Neural cell (in vitro differentiated cells): ENCODE measurements at regions not wholly inside any gene's neighbourhood (a gene's known extent, or its start where the extent isn't known, plus 50 kb on each side); places are given as distances from the start of the nearest gene placed in this dataset.

Experiments used
- H2AFZ ChIP-seq: fragments of 200-600, 300-800 bp; sonication (generic), shearing (Covaris generic); 2 replicates; pipeline ENCODE4 v1.6.0; 2014; ENCODE audit warnings: low read depth, mild to moderate bottlenecking, antibody characterized with exemption, low read length, moderate library complexity
- H3F3A ChIP-seq: fragments of 200-600 bp; shearing (Covaris generic); 2 replicates; pipeline ENCODE4 v1.6.1; 2016; ENCODE audit warnings: mild to moderate bottlenecking, moderate library complexity, mixed read lengths, antibody characterized with exemption, low read length; ENCODE audit not compliant: insufficient read depth, poor library complexity, severe bottlenecking
- H3K27ac ChIP-seq: fragments of 200-600, 300-800 bp; sonication (generic), shearing (Covaris generic); 2 replicates; pipeline ENCODE4 v1.5.1; 2014; ENCODE audit warnings: mild to moderate bottlenecking, low read length, moderate library complexity
- H3K27me3 ChIP-seq: fragments of 300-800, 200-600 bp; sonication (generic), shearing (Covaris generic); 2 replicates; pipeline ENCODE4 v1.6.0; 2014; ENCODE audit warnings: mild to moderate bottlenecking, low read depth, low read length, moderate library complexity; ENCODE audit not compliant: insufficient read depth
- H3K36me3 ChIP-seq: fragments of 300-800, 200-600 bp; sonication (generic), shearing (Covaris generic); 2 replicates; pipeline ENCODE4 v1.5.1; 2014; ENCODE audit warnings: mild to moderate bottlenecking, antibody characterized with exemption, low read length, moderate library complexity; ENCODE audit not compliant: insufficient read depth
- H3K4me2 ChIP-seq: fragments of 300-800, 200-600 bp; sonication (generic), shearing (Covaris generic); 2 replicates; pipeline ENCODE4 v1.6.0; 2014; ENCODE audit warnings: mild to moderate bottlenecking, low read length
- H3K4me3 ChIP-seq: fragments of 300-800, 200-600 bp; sonication (generic), shearing (Covaris generic); 2 replicates; pipeline ENCODE4 v1.5.1; 2014; ENCODE audit warnings: mild to moderate bottlenecking, low read length, moderate library complexity
- H3K79me2 ChIP-seq: fragments of 200-600 bp; shearing (Covaris generic); replicated peaks from 2 replicates; pipeline ENCODE4 v1.6.0; 2014; ENCODE audit warnings: mild to moderate bottlenecking, low read length, moderate library complexity; ENCODE audit not compliant: insufficient read depth
- H3K9ac ChIP-seq: fragments of 300-800, 200-600 bp; sonication (generic), shearing (Covaris generic); 2 replicates; pipeline ENCODE4 v1.6.1; 2016; ENCODE audit warnings: mild to moderate bottlenecking, low read length, mixed read lengths
- H3K9me2 ChIP-seq: fragments of 200-600 bp; shearing (Covaris generic); 2 replicates; pipeline ENCODE4 v1.6.1; 2016; ENCODE audit warnings: mild to moderate bottlenecking, low read length, mixed read lengths; ENCODE audit not compliant: insufficient read depth
- H3K9me3 ChIP-seq: fragments of 200-600, 300-800 bp; sonication (generic), shearing (Covaris generic); 2 replicates; pipeline ENCODE4 v1.6.1; 2016; ENCODE audit warnings: mild to moderate bottlenecking, mixed run types, low read length, moderate library complexity, mixed read lengths
- H4K20me1 ChIP-seq: fragments of 200-600 bp; shearing (Covaris generic); 2 replicates; pipeline ENCODE4 v1.6.1; 2016; ENCODE audit warnings: mild to moderate bottlenecking, mixed run types; ENCODE audit not compliant: insufficient read depth
- EP300 ChIP-seq: fragments of 450-650 bp; conservative IDR thresholded peaks from 2 replicates; pipeline ENCODE4 v1.6.1; 2014; ENCODE audit warnings: antibody characterized with exemption, mild to moderate bottlenecking, moderate library complexity; ENCODE audit not compliant: poor library complexity, severe bottlenecking
- EZH2 ChIP-seq: fragments of 200-600, 300-800 bp; shearing (Covaris generic), sonication (generic); IDR thresholded peaks from 2 replicates; pipeline ENCODE4 v1.6.1; 2014; ENCODE audit warnings: antibody characterized with exemption, low read length, borderline replicate concordance, mild to moderate bottlenecking; ENCODE audit not compliant: insufficient read depth, poor library complexity, severe bottlenecking
- MXI1 ChIP-seq: fragments of 450-650 bp; conservative IDR thresholded peaks from 2 replicates; pipeline ENCODE4 v1.6.1; 2014; ENCODE audit warnings: antibody characterized with exemption, mild to moderate bottlenecking; ENCODE audit not compliant: poor library complexity, severe bottlenecking
- POLR2AphosphoS5 ChIP-seq: IDR thresholded peaks from 2 replicates; pipeline ENCODE4 v1.6.1; 2012
- RAD21 ChIP-seq: fragments of 450-650 bp; conservative IDR thresholded peaks from 2 replicates; pipeline ENCODE4 v1.6.1; 2014; ENCODE audit warnings: antibody characterized with exemption, mild to moderate bottlenecking, moderate library complexity
- SMC3 ChIP-seq: fragments of 450-650 bp; conservative IDR thresholded peaks from 2 replicates; pipeline ENCODE4 v1.6.1; 2014; ENCODE audit warnings: antibody characterized with exemption, mild to moderate bottlenecking, moderate library complexity; ENCODE audit not compliant: poor library complexity
- TAF1 ChIP-seq: IDR thresholded peaks from 2 replicates; pipeline ENCODE4 v1.6.1; 2012; ENCODE audit warnings: low read depth
- TF ChIP-seq, protein P1 (sequence below): fragments of 450-650 bp; IDR thresholded peaks from 2 replicates; pipeline ENCODE4 v1.5.1; 2014; ENCODE audit warnings: antibody characterized with exemption, mild to moderate bottlenecking, moderate library complexity; ENCODE audit not compliant: poor library complexity, severe bottlenecking
- TF ChIP-seq, protein P2 (sequence below): IDR thresholded peaks from 2 replicates; pipeline ENCODE4 v1.6.1; 2012; ENCODE audit warnings: borderline replicate concordance

DNA sequence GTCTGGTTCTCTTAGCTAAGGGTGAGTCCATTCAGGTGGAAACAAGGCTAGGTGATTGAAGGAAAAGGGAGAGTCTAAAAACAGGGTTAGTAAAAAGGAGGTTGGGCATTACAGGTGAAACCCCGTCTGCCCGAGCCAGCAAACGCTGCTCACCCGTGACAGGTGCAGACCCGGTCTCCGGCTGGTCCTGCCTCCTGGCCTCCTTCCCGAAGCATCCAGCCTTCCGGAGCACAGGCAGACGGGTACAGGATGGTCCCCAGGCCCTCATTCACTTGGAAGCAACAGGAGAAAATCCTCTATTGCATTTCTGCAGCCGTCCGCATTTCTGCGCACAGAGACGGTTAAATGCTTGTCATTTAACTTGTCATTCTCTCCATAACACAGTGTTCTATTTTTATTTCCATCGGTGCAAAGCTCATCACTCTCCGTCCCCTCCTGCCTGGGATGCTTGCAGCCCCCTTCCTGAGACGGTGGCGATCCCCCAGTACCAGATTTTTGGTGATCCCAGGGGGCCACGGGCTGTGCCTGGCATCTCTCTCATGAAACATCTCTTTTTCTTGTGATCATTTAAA is 90.8 kb upstream of the PPP2R3B start:
- H4K20me1 ChIP-seq, result no peaks in the 10 kb centered on the region
- no peaks in the 10 kb centered on the region for H3F3A ChIP-seq
- H3K4me2 ChIP-seq, result no peak overlapping the region
- TF ChIP-seq RAD21 (peak; percentile 13), POLR2AphosphoS5 (peak; percentile 52), EP300 (peak; percentile 71), TAF1 (no peak), MXI1 (no peak)
- TF ChIP-seq, protein P1, sequence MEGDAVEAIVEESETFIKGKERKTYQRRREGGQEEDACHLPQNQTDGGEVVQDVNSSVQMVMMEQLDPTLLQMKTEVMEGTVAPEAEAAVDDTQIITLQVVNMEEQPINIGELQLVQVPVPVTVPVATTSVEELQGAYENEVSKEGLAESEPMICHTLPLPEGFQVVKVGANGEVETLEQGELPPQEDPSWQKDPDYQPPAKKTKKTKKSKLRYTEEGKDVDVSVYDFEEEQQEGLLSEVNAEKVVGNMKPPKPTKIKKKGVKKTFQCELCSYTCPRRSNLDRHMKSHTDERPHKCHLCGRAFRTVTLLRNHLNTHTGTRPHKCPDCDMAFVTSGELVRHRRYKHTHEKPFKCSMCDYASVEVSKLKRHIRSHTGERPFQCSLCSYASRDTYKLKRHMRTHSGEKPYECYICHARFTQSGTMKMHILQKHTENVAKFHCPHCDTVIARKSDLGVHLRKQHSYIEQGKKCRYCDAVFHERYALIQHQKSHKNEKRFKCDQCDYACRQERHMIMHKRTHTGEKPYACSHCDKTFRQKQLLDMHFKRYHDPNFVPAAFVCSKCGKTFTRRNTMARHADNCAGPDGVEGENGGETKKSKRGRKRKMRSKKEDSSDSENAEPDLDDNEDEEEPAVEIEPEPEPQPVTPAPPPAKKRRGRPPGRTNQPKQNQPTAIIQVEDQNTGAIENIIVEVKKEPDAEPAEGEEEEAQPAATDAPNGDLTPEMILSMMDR, result no peak
- no peaks in the 10 kb centered on the region for H3K36me3 ChIP-seq
- H3K79me2 ChIP-seq, result no peaks in the 10 kb centered on the region
- H3K9ac ChIP-seq, result peak overlapping the region; percentile 33
- H2AFZ ChIP-seq, result no peak overlapping the region
- H3K9me3 ChIP-seq, result no peaks in the 10 kb centered on the region
- peak overlapping the region; percentile 35 for H3K4me3 ChIP-seq
- H3K9me2 ChIP-seq, result no peaks in the 10 kb centered on the region
- no peaks in the 10 kb centered on the region for H3K27me3 ChIP-seq
- H3K27ac ChIP-seq, result peak overlapping the region; percentile 82

DNA sequence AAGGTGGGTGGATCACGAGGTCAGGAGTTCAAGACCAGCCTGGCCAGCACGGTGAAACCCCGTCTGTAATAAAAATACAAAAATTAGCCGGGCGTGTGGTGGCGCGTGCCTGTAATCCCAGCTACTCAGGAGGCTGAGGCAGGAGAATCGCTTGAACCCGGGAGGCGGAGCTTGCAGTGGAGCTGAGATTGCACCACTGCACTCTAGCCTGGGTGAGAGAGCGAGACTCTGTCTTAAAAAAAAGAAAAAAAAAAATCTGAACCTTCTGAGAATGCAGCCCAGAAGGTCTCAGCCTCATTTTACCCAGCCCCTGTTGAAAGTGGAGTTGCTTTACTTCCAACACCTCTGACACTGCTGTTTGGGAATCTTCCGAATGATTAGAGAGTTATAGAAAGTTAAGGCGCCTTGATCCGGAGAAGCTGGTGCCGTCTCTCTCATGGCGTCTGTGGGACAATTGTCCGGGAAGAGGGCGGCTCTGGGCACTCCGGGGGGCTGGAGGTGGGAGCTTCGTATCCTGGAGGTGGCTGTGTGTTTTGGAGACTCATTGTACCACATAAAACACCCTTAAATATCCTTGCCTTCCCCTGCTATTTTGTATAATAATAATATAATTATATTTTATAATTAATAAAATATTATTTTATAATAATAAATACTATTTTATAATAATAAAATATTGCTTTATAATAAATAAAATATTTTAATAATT is 92.7 kb upstream of the PPP2R3B start:
- Histone ChIP-seq H3K79me2 (no peaks in the 10 kb centered on the region), H4K20me1 (no peaks in the 10 kb centered on the region), H3K9me3 (no peaks in the 10 kb centered on the region), H3K4me3 (no peak overlapping the region), H3K36me3 (no peaks in the 10 kb centered on the region), H3K4me2 (no peak overlapping the region), H2AFZ (no peak overlapping the region), H3K27me3 (no peaks in the 10 kb centered on the region), H3K9ac (no peak overlapping the region), H3K27ac (no peak overlapping the region), H3F3A (no peaks in the 10 kb centered on the region), H3K9me2 (no peaks in the 10 kb centered on the region)
- no peak for TF ChIP-seq POLR2AphosphoS5
- no peak for TF ChIP-seq TAF1
- TF ChIP-seq EP300, result no peak
- TF ChIP-seq EZH2, result no peak
- TF ChIP-seq MXI1, result no peak
- TF ChIP-seq, protein P1, result no peak
- no peak for TF ChIP-seq RAD21
- no peak for TF ChIP-seq SMC3
- TF ChIP-seq, protein P2, sequence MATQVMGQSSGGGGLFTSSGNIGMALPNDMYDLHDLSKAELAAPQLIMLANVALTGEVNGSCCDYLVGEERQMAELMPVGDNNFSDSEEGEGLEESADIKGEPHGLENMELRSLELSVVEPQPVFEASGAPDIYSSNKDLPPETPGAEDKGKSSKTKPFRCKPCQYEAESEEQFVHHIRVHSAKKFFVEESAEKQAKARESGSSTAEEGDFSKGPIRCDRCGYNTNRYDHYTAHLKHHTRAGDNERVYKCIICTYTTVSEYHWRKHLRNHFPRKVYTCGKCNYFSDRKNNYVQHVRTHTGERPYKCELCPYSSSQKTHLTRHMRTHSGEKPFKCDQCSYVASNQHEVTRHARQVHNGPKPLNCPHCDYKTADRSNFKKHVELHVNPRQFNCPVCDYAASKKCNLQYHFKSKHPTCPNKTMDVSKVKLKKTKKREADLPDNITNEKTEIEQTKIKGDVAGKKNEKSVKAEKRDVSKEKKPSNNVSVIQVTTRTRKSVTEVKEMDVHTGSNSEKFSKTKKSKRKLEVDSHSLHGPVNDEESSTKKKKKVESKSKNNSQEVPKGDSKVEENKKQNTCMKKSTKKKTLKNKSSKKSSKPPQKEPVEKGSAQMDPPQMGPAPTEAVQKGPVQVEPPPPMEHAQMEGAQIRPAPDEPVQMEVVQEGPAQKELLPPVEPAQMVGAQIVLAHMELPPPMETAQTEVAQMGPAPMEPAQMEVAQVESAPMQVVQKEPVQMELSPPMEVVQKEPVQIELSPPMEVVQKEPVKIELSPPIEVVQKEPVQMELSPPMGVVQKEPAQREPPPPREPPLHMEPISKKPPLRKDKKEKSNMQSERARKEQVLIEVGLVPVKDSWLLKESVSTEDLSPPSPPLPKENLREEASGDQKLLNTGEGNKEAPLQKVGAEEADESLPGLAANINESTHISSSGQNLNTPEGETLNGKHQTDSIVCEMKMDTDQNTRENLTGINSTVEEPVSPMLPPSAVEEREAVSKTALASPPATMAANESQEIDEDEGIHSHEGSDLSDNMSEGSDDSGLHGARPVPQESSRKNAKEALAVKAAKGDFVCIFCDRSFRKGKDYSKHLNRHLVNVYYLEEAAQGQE, result no peak
